ENCODE measurements at regions not wholly inside any gene's neighbourhood (a gene's known extent, or its start where the extent isn't known, plus 50 kb on each side); places are given as distances from the start of the nearest gene placed in this dataset.

- no peaks in the 10 kb centered on the region for H3K79me2 ChIP-seq (ENCODE audit: control insufficient read depth in 1 of 2, insufficient read depth in 2 of 2, low read length in 2 of 2)
- no peak overlapping the region for H3K56ac ChIP-seq (replicated peaks; ENCODE audit: insufficient read length, low read depth, low read length)
- 91% methylated on average over 2 of the region's 2 CpGs; no CpG with 5 or more reads in 1 of the 2 experiments for WGBS, 2 experiments (ENCODE audit: extremely low coverage in 1 of 2, insufficient coverage in 1 of 2, insufficient read length in 1 of 2, insufficient replicate concordance in 2 of 2, low coverage in 1 of 2, low lambda C conversion rate in 2 of 2, missing lambda C conversion rate in 1 of 2)
- H2AFZ ChIP-seq (ENCODE audit: low read length) = no peak overlapping the region
- ChIA-PET CTCF (ENCODE audit: partially characterized antibody) (no interaction called here), POLR2A (ENCODE audit: partially characterized antibody) (no interaction called here)
- H3K27me3 ChIP-seq (replicated peaks in 1 of 4; ENCODE audit: control insufficient read depth in 3 of 4, extremely low read depth in 1 of 4, insufficient read depth in 3 of 4, low read length in 3 of 4) = no peaks in the 10 kb centered on the region
- no peaks in the 10 kb centered on the region for H3K23me2 ChIP-seq (ENCODE audit: low read depth, low read length)
- no peak overlapping the region for H3K4me3 ChIP-seq (ENCODE audit: extremely low read depth in 1 of 4, insufficient read depth in 2 of 4, low read depth in 3 of 4, low read length in 4 of 4)
- H3K4ac ChIP-seq (replicated peaks; ENCODE audit: insufficient read length, low read depth, low read length) = no peak overlapping the region
- H2AK5ac ChIP-seq (ENCODE audit: low read depth, low read length) = no peak overlapping the region
- H2BK120ac ChIP-seq (replicated peaks; ENCODE audit: low read depth, low read length) = no peak overlapping the region
- no peaks in the 10 kb centered on the region for H3K36me3 ChIP-seq (ENCODE audit: control insufficient read depth in 2 of 4, insufficient read depth in 4 of 4, low read length in 3 of 4)
- H4K5ac ChIP-seq (ENCODE audit: insufficient read length, low read depth, low read length) = no peak overlapping the region
- DNase-seq (ENCODE audit: low read depth in 1 of 2, low spot score in 2 of 2) (no peak), FAIRE-seq (no peak)
- H3K4me1 ChIP-seq (replicated peaks in 1 of 4; ENCODE audit: control insufficient read depth in 3 of 4, insufficient read depth in 4 of 4, low read length in 3 of 4) = no peaks in the 10 kb centered on the region
- H3K23ac ChIP-seq (ENCODE audit: insufficient read length) = no peak overlapping the region
- no peak overlapping the region for H2BK12ac ChIP-seq (ENCODE audit: low read depth, low read length)
- TF ChIP-seq MAX (IDR thresholded peaks at IDR 0.05) (no peak), RAD21 (IDR thresholded peaks at IDR 0.05 in 1 of 2, conservative IDR thresholded peaks at IDR 0.05 in 1 of 2; ENCODE audit: low read depth in 2 of 2, low read length in 2 of 2) (no peak), BCL11A (IDR thresholded peaks at IDR 0.05; ENCODE audit: low read depth in 2 of 2, low read length in 2 of 2) (no peak), SIRT6 (IDR thresholded peaks at IDR 0.05; ENCODE audit: low read length) (no peak), TEAD4 (IDR thresholded peaks at IDR 0.05; ENCODE audit: low read depth, low read length) (no peak), CEBPB (IDR thresholded peaks at IDR 0.05; ENCODE audit: low read depth, low read length) (no peak), ASH2L (IDR thresholded peaks at IDR 0.05; ENCODE audit: low read length) (no peak), GTF2F1 (IDR thresholded peaks at IDR 0.05; ENCODE audit: borderline replicate concordance, low read depth, low read length) (no peak), SIN3A (conservative IDR thresholded peaks at IDR 0.05 in 1 of 2, IDR thresholded peaks at IDR 0.05 in 1 of 2; ENCODE audit: low read depth in 1 of 2, low read length in 2 of 2) (no peak), EP300 (IDR thresholded peaks at IDR 0.05; ENCODE audit: borderline replicate concordance in 1 of 2, low read depth in 2 of 2, low read length in 2 of 2) (no peak), NANOG (IDR thresholded peaks at IDR 0.05; ENCODE audit: insufficient read depth, low read depth, low read length, poor library complexity, severe bottlenecking) (no peak), ZNF274 (IDR thresholded peaks at IDR 0.05; ENCODE audit: borderline replicate concordance, extremely low read depth, low read length) (no peak)
- no peak overlapping the region for H3K27ac ChIP-seq (ENCODE audit: low read depth, low read length)
- no peak overlapping the region for H2BK15ac ChIP-seq (ENCODE audit: low read length)
- H2BK20ac ChIP-seq (ENCODE audit: low read length) = no peak overlapping the region
- no peak overlapping the region for H3K9ac ChIP-seq (replicated peaks in 1 of 4; ENCODE audit: extremely low read depth in 1 of 4, low read depth in 3 of 4, low read length in 3 of 4)
- H3K18ac ChIP-seq (ENCODE audit: extremely low read depth, low read length) = no peak overlapping the region
- no peak overlapping the region for H3K14ac ChIP-seq (ENCODE audit: insufficient read length)
- H3K79me1 ChIP-seq (ENCODE audit: low read depth, low read length) = no peaks in the 10 kb centered on the region
- H3K9me3 ChIP-seq (ENCODE audit: insufficient read depth in 2 of 2, low read depth in 1 of 2, low read length in 1 of 2) = no peaks in the 10 kb centered on the region
- no peak overlapping the region for H2BK5ac ChIP-seq (ENCODE audit: low read depth, low read length)
- no peak overlapping the region for H3K4me2 ChIP-seq (ENCODE audit: insufficient read depth in 1 of 2, low read depth in 2 of 2, low read length in 2 of 2)
- no peaks in the 10 kb centered on the region for H4K20me1 ChIP-seq (replicated peaks in 1 of 2; ENCODE audit: control insufficient read depth in 1 of 2, insufficient read depth in 2 of 2, low read length in 2 of 2)
- no peak overlapping the region for H4K91ac ChIP-seq (replicated peaks; ENCODE audit: insufficient read length, low read length)
- no peak overlapping the region for H4K8ac ChIP-seq (ENCODE audit: extremely low read depth, insufficient read depth, low read length)
These were observed 229.6 kb downstream of the IGSF11 start for GRCh38 chr3:118805007-118805406.
